ENCODE measurements at regions not wholly inside any gene's neighbourhood (a gene's known extent, or its start where the extent isn't known, plus 50 kb on each side); places are given as distances from the start of the nearest gene placed in this dataset.

- WGBS, 5 donors = 54 to 62% (median 57%) methylated on average over 9 of the region's 9 CpGs
- intact Hi-C loops (cut with DNase I; ENCODE audit: low total_unique reads) = no loop called here
Measured at GRCh38 chr16:48887646-48888210, 277.7 kb upstream of the N4BP1 start.

GRCh38 chr16:48885471-48885870 is 275.5 kb upstream of the N4BP1 start:
- intact Hi-C loops (cut with DNase I; ENCODE audit: low total_unique reads) = no loop called here
- Histone ChIP-seq H3K36me3 (no peaks in the 10 kb centered on the region), H3K4me3 (no peak overlapping the region), H3K27me3 (no peaks in the 10 kb centered on the region), H3K4me1 (no peaks in the 10 kb centered on the region), H3K27ac (no peak overlapping the region), H3K9me3 (no peaks in the 10 kb centered on the region)
- 50 to 64% (median 52%) methylated on average over 9 of the region's 9 CpGs for WGBS, 5 donors
- no peak for TF ChIP-seq CTCF (IDR thresholded peaks at IDR 0.05)
- TF ChIP-seq POLR2A (IDR thresholded peaks at IDR 0.05) = no peak
- no peak for TF ChIP-seq EP300 (IDR thresholded peaks at IDR 0.05)
- DNase-seq = no peak

More at GRCh38 chr16:48887646-48888210, 277.7 kb upstream of the N4BP1 start:
- no peak overlapping the region for H3K27ac ChIP-seq
- H3K4me1 ChIP-seq = no peaks in the 10 kb centered on the region
- H3K36me3 ChIP-seq = no peaks in the 10 kb centered on the region
- no peak for TF ChIP-seq CTCF (IDR thresholded peaks at IDR 0.05)
- H3K27me3 ChIP-seq = no peaks in the 10 kb centered on the region
- no peak overlapping the region for H3K4me3 ChIP-seq
- no peak for DNase-seq
- no peaks in the 10 kb centered on the region for H3K9me3 ChIP-seq

GRCh38 chr16:48881272-48881671 is 271.3 kb upstream of the N4BP1 start:
- H3K27ac ChIP-seq = no peak overlapping the region
- TF ChIP-seq CTCF (IDR thresholded peaks at IDR 0.05) (no peak), POLR2AphosphoS5 (IDR thresholded peaks at IDR 0.05) (no peak), EP300 (IDR thresholded peaks at IDR 0.05) (no peak), POLR2A (IDR thresholded peaks at IDR 0.05) (no peak)
- DNase-seq = no peak
- H3K36me3 ChIP-seq = no peaks in the 10 kb centered on the region
- no peaks in the 10 kb centered on the region for H3K9me3 ChIP-seq
- intact Hi-C loops (cut with DNase I; ENCODE audit: low total_unique reads) = no loop called here
- no peaks in the 10 kb centered on the region for H3K27me3 ChIP-seq
- H3K4me3 ChIP-seq = no peak overlapping the region
- peaks cover 0 to 11% (median 0%) of the 10 kb centered on the region in 4 donors for H3K4me1 ChIP-seq
- 73 to 89% (median 78%) methylated on average over 2 of the region's 2 CpGs for WGBS, 5 donors

DNA sequence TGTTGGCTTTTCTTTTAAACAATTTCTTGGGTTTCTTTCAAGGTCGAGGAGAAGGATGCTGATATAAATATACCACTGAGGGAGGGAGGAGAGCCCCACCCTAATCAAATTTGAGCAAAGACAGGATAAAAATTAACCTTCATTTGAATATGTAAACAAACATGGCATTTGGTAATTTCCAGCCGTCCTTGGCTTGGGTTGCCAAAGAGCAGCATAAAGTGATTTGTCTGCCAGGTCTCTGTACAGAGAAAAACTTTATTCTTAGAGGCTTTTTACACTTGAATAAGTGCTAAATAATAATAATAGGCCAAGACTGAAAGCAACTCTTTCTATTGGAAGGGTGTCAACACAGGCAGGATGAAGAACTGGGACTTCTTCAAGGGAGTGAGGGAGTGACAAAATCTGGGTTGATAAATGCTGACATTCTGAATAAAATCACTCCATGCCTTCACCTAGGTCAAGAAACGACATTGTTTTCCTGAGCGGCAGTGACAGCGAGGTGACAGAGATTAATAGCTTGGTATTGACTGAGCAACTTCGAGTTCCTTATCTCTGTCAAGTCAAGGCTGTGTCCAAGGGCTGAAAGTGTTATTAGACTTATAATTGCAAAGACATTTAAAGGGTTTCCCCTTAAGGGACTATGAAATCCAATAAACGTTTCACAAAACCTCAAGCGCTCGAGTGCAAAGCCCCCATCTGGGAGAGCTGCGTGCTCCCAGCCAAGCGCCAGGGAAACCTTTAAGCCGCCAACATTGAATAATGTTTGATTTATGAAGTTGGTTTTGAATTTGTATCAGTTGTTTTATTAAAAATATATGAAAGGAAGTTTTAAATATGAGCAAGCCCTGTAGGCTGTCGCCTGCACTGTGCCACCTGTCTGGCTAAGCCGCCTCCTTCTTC is 269.5 kb upstream of the N4BP1 start:
- no peak for DNase-seq
- Histone ChIP-seq H3K9me3 (no peaks in the 10 kb centered on the region), H3K4me3 (no peak overlapping the region), H3K36me3 (no peaks in the 10 kb centered on the region), H3K27ac (no peak overlapping the region), H3K4me1 (peaks cover 0 to 11% (median 0%) of the 10 kb centered on the region in 4 donors), H3K27me3 (no peaks in the 10 kb centered on the region)
- intact Hi-C loops (cut with DNase I; ENCODE audit: low total_unique reads) = no loop called here
- WGBS, 5 donors = 28 to 44% (median 40%) methylated on average over 14 of the region's 14 CpGs
- no peak for TF ChIP-seq CTCF (IDR thresholded peaks at IDR 0.05)
- no peak for TF ChIP-seq POLR2A (IDR thresholded peaks at IDR 0.05)
- TF ChIP-seq POLR2AphosphoS5 (IDR thresholded peaks at IDR 0.05) = no peak
- no peak for TF ChIP-seq EP300 (IDR thresholded peaks at IDR 0.05)
